ENCODE measurements at regions not wholly inside any gene's neighbourhood (a gene's known extent, or its start where the extent isn't known, plus 50 kb on each side); places are given as distances from the start of the nearest gene placed in this dataset.

DNA sequence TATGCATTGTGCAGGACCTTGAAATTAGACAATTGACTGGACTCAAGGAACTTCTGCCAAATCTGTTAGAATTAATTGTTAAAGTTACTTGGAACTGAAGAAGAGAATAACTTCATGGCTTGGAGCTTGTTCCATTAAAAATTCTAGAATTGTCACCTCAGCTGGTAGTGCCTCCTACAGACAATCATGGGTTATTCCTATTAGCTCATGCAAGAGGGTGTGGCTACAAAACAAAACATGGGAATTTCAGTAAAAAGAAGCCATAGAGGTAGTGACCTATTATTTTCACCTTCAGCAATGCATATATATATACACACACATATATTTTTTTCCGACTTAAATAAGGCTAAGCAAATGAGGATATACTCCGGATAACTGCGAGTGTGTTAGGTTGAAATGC lies 181.9 kb upstream of the DTNA start:
- Histone ChIP-seq H3K9ac (ENCODE audit: insufficient read depth, low read depth, low read length) (no peak overlapping the region), H3K79me2 (ENCODE audit: insufficient read depth, low read length) (no peaks in the 10 kb centered on the region), H3K36me3 (replicated peaks in 1 of 2; ENCODE audit: control insufficient read depth in 1 of 2, insufficient read depth in 2 of 2, low read length in 2 of 2) (no peaks in the 10 kb centered on the region), H4K20me1 (ENCODE audit: insufficient read depth, low read length) (no peaks in the 10 kb centered on the region), H3K27ac (ENCODE audit: extremely low read length, insufficient read depth, low read length) (no peak overlapping the region), H3K4me2 (ENCODE audit: low read depth, low read length) (no peak overlapping the region), H3K9me3 (ENCODE audit: low read length) (no peaks in the 10 kb centered on the region), H3K27me3 (ENCODE audit: control insufficient read depth in 1 of 2, insufficient read depth in 2 of 2, low read length in 2 of 2) (no peaks in the 10 kb centered on the region), H2AFZ (ENCODE audit: low read length) (no peak overlapping the region), H3K4me1 (ENCODE audit: insufficient read depth, low read length) (no peaks in the 10 kb centered on the region), H3K4me3 (replicated peaks in 1 of 3; ENCODE audit: insufficient read depth in 1 of 3, low read depth in 2 of 3, low read length in 3 of 3) (no peak overlapping the region)
- FAIRE-seq (no peak), DNase-seq (ENCODE audit: low spot score) (no peak), ATAC-seq (no peak)
- POLR2A ChIA-PET: no interaction called here
- CTCF ChIA-PET (ENCODE audit: low intra/inter-chr PET ratio, low total read pairs): no interaction called here
- intact Hi-C loops (cut with micrococcal nuclease; ENCODE audit: unreplicated experiment) (no loop called here), in situ Hi-C loops (cut with HindIII; ENCODE audit: extremely low pct_ligation_motif_present, low pct_unique_long_range_greater_than_20kb) (no loop called here)
- 95% methylated on average over 3 of the region's 3 CpGs for WGBS (ENCODE audit: low lambda C conversion rate)
- TF ChIP-seq ATF5 (CRISPR knock-in tag; IDR thresholded peaks at IDR 0.05; ENCODE audit: low read depth) (no peak), ZNF33B (CRISPR knock-in tag; IDR thresholded peaks at IDR 0.05) (no peak), SMAD9 (CRISPR knock-in tag; IDR thresholded peaks at IDR 0.05) (no peak), ZNF546 (CRISPR knock-in tag; conservative IDR thresholded peaks at IDR 0.05) (no peak)
- BruUV-seq (replicated peaks): no TSS peak

GRCh38 chr18:34529358-34530335 lies 180.5 kb upstream of the DTNA start:
- H3K9ac ChIP-seq (ENCODE audit: insufficient read depth, low read depth, low read length): no peak overlapping the region
- no peaks in the 10 kb centered on the region for H4K20me1 ChIP-seq (ENCODE audit: insufficient read depth, low read length)
- DNase-seq (ENCODE audit: low spot score) (no peak), ATAC-seq (no peak), FAIRE-seq (no peak)
- H2AFZ ChIP-seq (ENCODE audit: low read length): no peak overlapping the region
- TF ChIP-seq PITX1 (CRISPR knock-in tag; IDR thresholded peaks at IDR 0.05) (no peak), ZNF260 (CRISPR knock-in tag; IDR thresholded peaks at IDR 0.05; ENCODE audit: borderline replicate concordance, low read depth) (no peak), ZFP62 (CRISPR knock-in tag; IDR thresholded peaks at IDR 0.05) (no peak), ZNF776 (CRISPR knock-in tag; IDR thresholded peaks at IDR 0.05) (no peak), CENPT (CRISPR knock-in tag; IDR thresholded peaks at IDR 0.05; ENCODE audit: low read depth) (no peak), ZNF10 (CRISPR knock-in tag; IDR thresholded peaks at IDR 0.05; ENCODE audit: borderline replicate concordance, low read depth) (no peak), ZNF878 (CRISPR knock-in tag; IDR thresholded peaks at IDR 0.05) (no peak), HIVEP1 (CRISPR knock-in tag; IDR thresholded peaks at IDR 0.05) (no peak)
- no peaks in the 10 kb centered on the region for H3K4me1 ChIP-seq (ENCODE audit: insufficient read depth, low read length)
- H3K79me2 ChIP-seq (ENCODE audit: insufficient read depth, low read length): no peaks in the 10 kb centered on the region
- no peaks in the 10 kb centered on the region for H3K36me3 ChIP-seq (replicated peaks in 1 of 2; ENCODE audit: control insufficient read depth in 1 of 2, insufficient read depth in 2 of 2, low read length in 2 of 2)
- in situ Hi-C loops (cut with HindIII; ENCODE audit: extremely low pct_ligation_motif_present, low pct_unique_long_range_greater_than_20kb) (no loop called here), intact Hi-C loops (cut with micrococcal nuclease; ENCODE audit: unreplicated experiment) (no loop called here)
- no peak overlapping the region for H3K4me3 ChIP-seq (replicated peaks in 1 of 3; ENCODE audit: insufficient read depth in 1 of 3, low read depth in 2 of 3, low read length in 3 of 3)
- no peak overlapping the region for H3K27ac ChIP-seq (ENCODE audit: extremely low read length, insufficient read depth, low read length)
- H3K27me3 ChIP-seq (ENCODE audit: control insufficient read depth in 1 of 2, insufficient read depth in 2 of 2, low read length in 2 of 2): no peaks in the 10 kb centered on the region
- no peak overlapping the region for H3K4me2 ChIP-seq (ENCODE audit: low read depth, low read length)
- BruUV-seq (replicated peaks): no TSS peak
- POLR2A ChIA-PET: no interaction called here
- H3K9me3 ChIP-seq (ENCODE audit: low read length): no peaks in the 10 kb centered on the region
- 80% methylated on average over 6 of the region's 6 CpGs for WGBS (ENCODE audit: low lambda C conversion rate)
- CTCF ChIA-PET (ENCODE audit: low intra/inter-chr PET ratio, low total read pairs): no interaction called here
